ENCODE measurements at regions not wholly inside any gene's neighbourhood (a gene's known extent, or its start where the extent isn't known, plus 50 kb on each side); places are given as distances from the start of the nearest gene placed in this dataset.

- TF ChIP-seq POLR2AphosphoS5 (IDR thresholded peaks at IDR 0.05; ENCODE audit: borderline replicate concordance, low read depth, low read length) (no peak), EZH2 (IDR thresholded peaks at IDR 0.05) (no peak), FOXP2 (optimal IDR thresholded peaks at IDR 0.05; ENCODE audit: control extremely low read depth, extremely low read length, insufficient read depth) (no peak)
Measured at GRCh38 chr13:80547885-80548825, 207.2 kb upstream of the SPRY2 start.

Data from SK-N-MC (cell line).